Progenitor cell of endocrine pancreas (in vitro differentiated cells): ENCODE measurements at regions not wholly inside any gene's neighbourhood (a gene's known extent, or its start where the extent isn't known, plus 50 kb on each side); places are given as distances from the start of the nearest gene placed in this dataset.

ENCODE experiments used
- DNase-seq: peaks from one replicate; pipeline ENCODE4 v3.0.0; 2021; ENCODE audit warnings: low spot score; ENCODE audit not compliant: unreplicated experiment
- H3K27ac Mint-ChIP-seq: 2 replicates; pipeline ENCODE4 v1.8.0; 2021; ENCODE audit warnings: mild to moderate bottlenecking, moderate library complexity, mixed read lengths
- H3K27me3 Mint-ChIP-seq: 2 replicates; pipeline ENCODE4 v1.8.0; 2021; ENCODE audit warnings: mixed read lengths
- H3K36me3 Mint-ChIP-seq: 2 replicates; pipeline ENCODE4 v1.8.0; 2022; ENCODE audit warnings: mixed read lengths; ENCODE audit not compliant: insufficient read depth
- H3K4me1 Mint-ChIP-seq: 2 replicates; pipeline ENCODE4 v1.8.0; 2021; ENCODE audit warnings: low read depth, mixed read lengths
- H3K4me3 Mint-ChIP-seq: 2 replicates; pipeline ENCODE4 v1.8.0; 2021; ENCODE audit warnings: low read depth, mild to moderate bottlenecking, moderate library complexity, mixed read lengths
- H3K9me3 Mint-ChIP-seq: 2 replicates; pipeline ENCODE4 v1.8.0; 2021; ENCODE audit warnings: low read depth, mixed read lengths
- CTCF ChIP-seq: fragments of 200-600 bp; sonication (generic); IDR thresholded peaks from one replicate; pipeline ENCODE4 v1.5.0; 2021; ENCODE audit warnings: antibody characterized with exemption, mild to moderate bottlenecking; ENCODE audit not compliant: unreplicated experiment

- Mint-ChIP-seq H3K9me3 (peaks cover 5% of the 10 kb centered on the region), H3K4me1 (peaks cover 9% of the 10 kb centered on the region), H3K27me3 (no peaks in the 10 kb centered on the region), H3K27ac (no peak overlapping the region), H3K36me3 (no peaks in the 10 kb centered on the region), H3K4me3 (no peak overlapping the region)
- no peak for TF ChIP-seq CTCF
- no peak for DNase-seq
These were observed 308.3 kb upstream of the AKR1E2 start for GRCh38 chr10:4517746-4518145.

DNA sequence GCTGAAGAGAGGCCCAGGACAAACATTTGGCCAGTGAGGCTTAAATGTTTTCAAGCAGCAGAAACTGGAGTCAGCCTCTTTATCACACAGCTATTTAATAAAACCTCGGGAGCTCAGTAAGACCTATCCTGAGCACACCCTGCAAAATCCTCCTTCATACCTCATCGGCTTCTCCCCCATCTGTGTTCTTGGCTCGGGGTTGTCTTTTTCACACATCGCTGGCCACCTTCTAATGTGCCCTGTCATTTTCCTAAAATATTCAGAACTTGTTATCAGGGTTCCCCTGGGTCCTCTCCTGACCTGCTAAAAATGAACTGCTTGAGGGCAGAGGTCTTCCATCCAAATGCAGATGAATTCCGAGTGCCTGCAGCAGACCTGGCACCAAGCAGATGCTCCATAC is 310.3 kb upstream of the AKR1E2 start:
- no peak overlapping the region for H3K4me3 Mint-ChIP-seq
- no peak overlapping the region for H3K27ac Mint-ChIP-seq
- TF ChIP-seq CTCF, result no peak
- H3K9me3 Mint-ChIP-seq, result peaks cover 5% of the 10 kb centered on the region
- no peak for DNase-seq
- H3K4me1 Mint-ChIP-seq, result peaks cover 9% of the 10 kb centered on the region
- no peaks in the 10 kb centered on the region for H3K36me3 Mint-ChIP-seq
- no peaks in the 10 kb centered on the region for H3K27me3 Mint-ChIP-seq

GRCh38 chr10:4514445-4515108 is 311.4 kb upstream of the AKR1E2 start:
- H3K27ac Mint-ChIP-seq, result no peak overlapping the region
- no peaks in the 10 kb centered on the region for H3K27me3 Mint-ChIP-seq
- no peak overlapping the region for H3K4me3 Mint-ChIP-seq
- TF ChIP-seq CTCF, result no peak
- peaks cover 4% of the 10 kb centered on the region for H3K4me1 Mint-ChIP-seq
- H3K9me3 Mint-ChIP-seq, result peaks cover 5% of the 10 kb centered on the region
- no peak for DNase-seq
- no peaks in the 10 kb centered on the region for H3K36me3 Mint-ChIP-seq

GRCh38 chr10:4512671-4513240 is 313.3 kb upstream of the AKR1E2 start:
- Mint-ChIP-seq H3K36me3 (no peaks in the 10 kb centered on the region), H3K9me3 (peaks cover 5% of the 10 kb centered on the region), H3K27me3 (no peaks in the 10 kb centered on the region), H3K4me1 (no peaks in the 10 kb centered on the region), H3K4me3 (no peak overlapping the region), H3K27ac (no peak overlapping the region)
- no peak for DNase-seq
- peak; percentile 26 for TF ChIP-seq CTCF

DNA sequence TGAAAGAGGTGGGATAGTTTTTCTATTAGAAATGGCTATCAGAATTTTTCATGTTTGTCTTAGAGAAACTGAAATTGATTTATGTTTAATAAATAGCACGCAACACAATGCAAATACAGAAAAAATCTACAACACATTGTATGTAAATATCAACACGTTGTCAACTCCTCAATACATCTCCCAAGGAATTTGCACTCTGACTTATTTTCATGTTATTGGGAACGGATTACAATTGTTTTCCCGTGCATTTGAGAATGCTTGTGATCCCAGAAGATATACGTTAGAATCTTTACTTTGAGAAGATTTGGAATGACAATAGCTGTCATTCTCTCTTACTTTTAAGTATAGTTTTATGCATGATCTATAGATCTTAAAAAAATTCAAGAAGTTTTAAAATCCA is 313.8 kb upstream of the AKR1E2 start:
- H3K27ac Mint-ChIP-seq, result no peak overlapping the region
- TF ChIP-seq CTCF, result no peak
- peaks cover 2% of the 10 kb centered on the region for H3K9me3 Mint-ChIP-seq
- no peak for DNase-seq
- no peak overlapping the region for H3K4me3 Mint-ChIP-seq
- no peaks in the 10 kb centered on the region for H3K36me3 Mint-ChIP-seq
- H3K4me1 Mint-ChIP-seq, result no peaks in the 10 kb centered on the region
- no peaks in the 10 kb centered on the region for H3K27me3 Mint-ChIP-seq
